Body of pancreas (tissue), 4 donors: ENCODE measurements at regions not wholly inside any gene's neighbourhood (a gene's known extent, or its start where the extent isn't known, plus 50 kb on each side); places are given as distances from the start of the nearest gene placed in this dataset.

ENCODE experiments used
- ATAC-seq: fragments of 150-250 bp; one replicate; pipeline ENCODE4 v1.9.1; 2016
- DNase-seq, 4 donors: peaks; one replicate each; pipeline ENCODE4 v3.0.0-alpha.2; 2019
- H3K27ac ChIP-seq, 4 donors: fragments of 200-600 bp; sonication (generic); 1 replicate in 3 of 4; 2 replicates in 1 of 4; pipeline versions ENCODE4 v1.5.1 to v1.6.1; 2016 to 2019; ENCODE audit warnings: mild to moderate bottlenecking in 1 of 4, mixed read lengths in 1 of 4, moderate library complexity in 1 of 4
- H3K27me3 ChIP-seq, 2 donors: fragments of 200-600 bp; sonication (generic); one replicate each; pipeline ENCODE4 v1.6.0; 2016; ENCODE audit warnings: mild to moderate bottlenecking in 1 of 2
- H3K36me3 ChIP-seq, 2 donors: fragments of 200-600 bp; sonication (generic); replicated peaks in 1 of 2; 2 replicates each; pipeline ENCODE4 v1.5.1; 2016; ENCODE audit warnings: low read depth in 2 of 2; ENCODE audit not compliant: insufficient read depth in 1 of 2
- H3K4me1 ChIP-seq: fragments of 200-600 bp; sonication (generic); one replicate; pipeline ENCODE4 v1.6.0; 2016
- H3K4me3 ChIP-seq, 2 donors: fragments of 200-600 bp; sonication (generic); 1 replicate in 1 of 2; 2 replicates in 1 of 2; pipeline ENCODE4 v1.5.1; 2016 to 2019
- H3K9me3 ChIP-seq, 3 donors: fragments of 200-600 bp; sonication (generic); 1 replicate in 2 of 3; 2 replicates in 1 of 3; pipeline ENCODE4 v1.5.1; 2016
- CTCF ChIP-seq, 7 experiments: fragments of 450-650 bp in 4 of 7; fragments of 200-600 bp in 3 of 7; sonication (generic) in 3 of 7; IDR thresholded peaks; one replicate each; pipeline ENCODE4 v1.5.1; 2016 to 2019; ENCODE audit warnings: antibody characterized with exemption in 7 of 7
- POLR2A ChIP-seq, 3 donors: fragments of 450-650 bp; IDR thresholded peaks; one replicate each; pipeline ENCODE4 v1.6.1; 2016; ENCODE audit warnings: antibody characterized with exemption in 3 of 3, mild to moderate bottlenecking in 2 of 3
- WGBS, 2 donors: methylation state at CpG; one replicate each; pipeline ENCODE4 v1.1.5; 2017; 5-methylcytosine and 5-hydroxymethylcytosine counted together
- intact Hi-C: fragments of 100-400 bp; cut with DNase I; formaldehyde crosslinking; loops from one replicate; pipeline ENCODE4 v1.15.1; 2023

GRCh38 chr2:21945658-21946057 lies 821.9 kb downstream of the TDRD15 start:
- Histone ChIP-seq H3K27ac (no peak overlapping the region), H3K4me3 (no peak overlapping the region), H3K27me3 (no peaks in the 10 kb centered on the region), H3K36me3 (no peaks in the 10 kb centered on the region), H3K9me3 (no peaks in the 10 kb centered on the region), H3K4me1 (no peaks in the 10 kb centered on the region)
- no peak for DNase-seq
- WGBS, 2 donors: 39 to 48% methylated on average over 3 of the region's 3 CpGs
- no peak for TF ChIP-seq POLR2A (IDR thresholded peaks at IDR 0.05)
- TF ChIP-seq CTCF (IDR thresholded peaks at IDR 0.05): no peak
- intact Hi-C loops: no loop called here
- ATAC-seq: no peak

- DNase-seq: no peak
- intact Hi-C loops: no loop called here
- Histone ChIP-seq H3K9me3 (no peaks in the 10 kb centered on the region), H3K27me3 (no peaks in the 10 kb centered on the region), H3K4me1 (no peaks in the 10 kb centered on the region), H3K27ac (no peak overlapping the region), H3K36me3 (no peaks in the 10 kb centered on the region), H3K4me3 (no peak overlapping the region)
- TF ChIP-seq CTCF (IDR thresholded peaks at IDR 0.05): no peak
- TF ChIP-seq POLR2A (IDR thresholded peaks at IDR 0.05): no peak
- 46 to 51% methylated on average over 6 of the region's 6 CpGs for WGBS, 2 donors
- ATAC-seq: no peak
Measured at GRCh38 chr2:21947046-21947445, 823.3 kb downstream of the TDRD15 start.

GRCh38 chr2:21966139-21966538 lies 842.4 kb downstream of the TDRD15 start:
- no peaks in the 10 kb centered on the region for H3K36me3 ChIP-seq
- no peaks in the 10 kb centered on the region for H3K9me3 ChIP-seq
- H3K4me1 ChIP-seq: no peaks in the 10 kb centered on the region
- no peak overlapping the region for H3K4me3 ChIP-seq
- no peaks in the 10 kb centered on the region for H3K27me3 ChIP-seq
- DNase-seq (no peak), ATAC-seq (no peak)
- no peak overlapping the region for H3K27ac ChIP-seq
- WGBS, 2 donors: 53 to 54% methylated on average over 5 of the region's 5 CpGs
- intact Hi-C loops: no loop called here
- no peak for TF ChIP-seq CTCF (IDR thresholded peaks at IDR 0.05)
- TF ChIP-seq POLR2A (IDR thresholded peaks at IDR 0.05): no peak

- no peak for ATAC-seq
- H3K9me3 ChIP-seq: no peaks in the 10 kb centered on the region
- intact Hi-C loops: no loop called here
Measured at GRCh38 chr2:21970971-21971370, 847.2 kb downstream of the TDRD15 start.

More at GRCh38 chr2:21970971-21971370, 847.2 kb downstream of the TDRD15 start:
- H3K4me3 ChIP-seq: no peak overlapping the region
- 7 to 19% methylated on average over 2 of the region's 2 CpGs for WGBS, 2 donors
- H3K27me3 ChIP-seq: no peaks in the 10 kb centered on the region
- TF ChIP-seq POLR2A (IDR thresholded peaks at IDR 0.05) (no peak), CTCF (IDR thresholded peaks at IDR 0.05) (no peak)
- H3K27ac ChIP-seq: no peak overlapping the region
- no peak for DNase-seq
- no peaks in the 10 kb centered on the region for H3K4me1 ChIP-seq
- H3K36me3 ChIP-seq: no peaks in the 10 kb centered on the region
